T-cell (primary cell): ENCODE measurements at regions not wholly inside any gene's neighbourhood (a gene's known extent, or its start where the extent isn't known, plus 50 kb on each side); places are given as distances from the start of the nearest gene placed in this dataset.
A peak's percentile ranks its signal among the peaks of the same experiment; 100 is the strongest.

Experiments used
- ATAC-seq, 4 experiments: fragments of 200-7000 bp in 3 of 4; fragments of 150-1000 bp in 1 of 4; cut with Tn5 transposase; replicated peaks in 1 of 4; 1 replicate in 3 of 4; 2 replicates in 1 of 4; pipeline ENCODE4 v1.10.0; 2021; ENCODE audit warnings: moderate library complexity in 3 of 4, mild to moderate bottlenecking in 2 of 4, moderate number of reproducible peaks in 1 of 4
- CTCF ChIA-PET, 2 donors: fragments of 300-600 bp; sonication (Branson Sonifier 250); formaldehyde crosslinking; loops; one replicate each; lab custom pipeline; 2022; ENCODE audit warnings: antibody characterized with exemption in 2 of 2; lab: Charles Lee
- POLR2A ChIA-PET, 2 donors: fragments of 300-600 bp; sonication (Branson Sonifier 250); formaldehyde crosslinking; loops; one replicate each; lab custom pipeline; 2022; ENCODE audit warnings: antibody characterized with exemption in 2 of 2; lab: Charles Lee
- DNase-seq, 35 experiments: peaks; one replicate each; pipeline versions ENCODE4 v3.0.0 to v3.0.0-alpha.2; 2013 to 2023
- H3K27ac ChIP-seq: one replicate; pipeline ENCODE4 v1.5.1; 2013; ENCODE audit warnings: low read length
- H3K27me3 ChIP-seq, 2 experiments: replicated peaks in 1 of 2; 1 replicate in 1 of 2; 2 replicates in 1 of 2; pipeline versions ENCODE4 v1.6.1 to v1.7.0; 2013; ENCODE audit warnings: low read length in 1 of 2, mixed read lengths in 1 of 2; ENCODE audit not compliant: control insufficient read depth in 2 of 2, insufficient read depth in 2 of 2; ENCODE audit errors: extremely low read depth in 1 of 2
- H3K36me3 ChIP-seq, 2 donors: 1 replicate in 1 of 2; 2 replicates in 1 of 2; pipeline versions ENCODE4 v1.6.1 to v1.7.0; 2013; ENCODE audit warnings: low read length in 1 of 2; ENCODE audit not compliant: control insufficient read depth in 2 of 2, insufficient read depth in 1 of 2; ENCODE audit errors: extremely low read depth in 1 of 2
- H3K4me1 ChIP-seq, 2 experiments: 1 replicate in 1 of 2; 2 replicates in 1 of 2; pipeline versions ENCODE4 v1.6.1 to v1.7.0; 2013; ENCODE audit warnings: low read length in 2 of 2, mixed read lengths in 1 of 2; ENCODE audit not compliant: insufficient read depth in 2 of 2, control insufficient read depth in 1 of 2; ENCODE audit errors: extremely low read depth in 1 of 2
- H3K4me3 ChIP-seq, 2 donors: 1 replicate in 1 of 2; 2 replicates in 1 of 2; pipeline versions ENCODE4 v1.5.1 to v1.7.0; 2013; ENCODE audit warnings: mild to moderate bottlenecking in 2 of 2, low read length in 1 of 2, moderate library complexity in 1 of 2; ENCODE audit not compliant: control insufficient read depth in 1 of 2; ENCODE audit errors: extremely low read depth in 1 of 2
- H3K9me3 ChIP-seq: 2 replicates; pipeline ENCODE4 v1.7.0; 2013
- H3K27ac Mint-ChIP-seq, 2 donors: one replicate each; pipeline ENCODE4 v1.8.0; 2020 to 2021; ENCODE audit warnings: mild to moderate bottlenecking in 2 of 2, mixed read lengths in 2 of 2
- H3K27me3 Mint-ChIP-seq, 2 donors: one replicate each; pipeline ENCODE4 v1.8.0; 2021 to 2022; ENCODE audit warnings: mixed read lengths in 2 of 2
- H3K36me3 Mint-ChIP-seq: one replicate; pipeline ENCODE4 v1.8.0; 2021; ENCODE audit warnings: mixed read lengths
- H3K4me1 Mint-ChIP-seq, 3 donors: one replicate each; pipeline ENCODE4 v1.8.0; 2020 to 2022; ENCODE audit warnings: mixed read lengths in 3 of 3, mild to moderate bottlenecking in 1 of 3
- H3K4me3 Mint-ChIP-seq, 3 donors: one replicate each; pipeline ENCODE4 v1.8.0; 2020 to 2022; ENCODE audit warnings: mild to moderate bottlenecking in 3 of 3, mixed read lengths in 3 of 3, moderate library complexity in 3 of 3
- H3K9me3 Mint-ChIP-seq, 3 donors: one replicate each; pipeline ENCODE4 v1.8.0; 2020 to 2022; ENCODE audit warnings: mixed read lengths in 3 of 3
- WGBS: methylation state at CpG from one replicate; pipeline ENCODE4 v1.1.5; 2013; ENCODE audit warnings: missing lambda C conversion rate; ENCODE audit not compliant: insufficient coverage; 5-methylcytosine and 5-hydroxymethylcytosine counted together

GRCh38 chr10:53606981-53607380 is 834.4 kb upstream of the MBL2 start:
- no peaks in the 10 kb centered on the region for H3K4me1 ChIP-seq
- no peak for ATAC-seq
- no peak overlapping the region for H3K27ac ChIP-seq
- POLR2A ChIA-PET, result no interaction called here
- no peaks in the 10 kb centered on the region for H3K27me3 ChIP-seq
- no CpG with 5 or more reads among the region's 3 CpGs for WGBS
- no peaks in the 10 kb centered on the region for H3K36me3 ChIP-seq
- H3K4me3 ChIP-seq, result no peak overlapping the region
- H3K4me3 Mint-ChIP-seq, result no peak overlapping the region
- CTCF ChIA-PET, result no interaction called here
- no peaks in the 10 kb centered on the region for H3K4me1 Mint-ChIP-seq
- H3K9me3 ChIP-seq, result no peaks in the 10 kb centered on the region
- no peak for DNase-seq
- peaks cover 3 to 13% (median 11%) of the 10 kb centered on the region in 3 donors for H3K9me3 Mint-ChIP-seq
- H3K36me3 Mint-ChIP-seq, result no peaks in the 10 kb centered on the region
- H3K27me3 Mint-ChIP-seq, result no peaks in the 10 kb centered on the region
- no peak overlapping the region for H3K27ac Mint-ChIP-seq

- ATAC-seq (no peak), DNase-seq (peak in 1 of 35 experiments; percentile 2)
- H3K36me3 ChIP-seq, result no peaks in the 10 kb centered on the region
- no peaks in the 10 kb centered on the region for H3K4me1 ChIP-seq
- no peak overlapping the region for H3K27ac ChIP-seq
- H3K27me3 ChIP-seq, result no peaks in the 10 kb centered on the region
- 51% methylated on average over 5 of the region's 11 CpGs for WGBS
- Mint-ChIP-seq H3K9me3 (peaks cover 2 to 10% (median 8%) of the 10 kb centered on the region in 3 donors), H3K27me3 (no peaks in the 10 kb centered on the region), H3K4me3 (no peak overlapping the region), H3K4me1 (no peaks in the 10 kb centered on the region), H3K27ac (no peak overlapping the region), H3K36me3 (no peaks in the 10 kb centered on the region)
- H3K4me3 ChIP-seq, result no peak overlapping the region
- ChIA-PET POLR2A (no interaction called here), CTCF (no interaction called here)
- no peaks in the 10 kb centered on the region for H3K9me3 ChIP-seq
Measured at GRCh38 chr10:53601260-53601875, 828.8 kb upstream of the MBL2 start.

DNA sequence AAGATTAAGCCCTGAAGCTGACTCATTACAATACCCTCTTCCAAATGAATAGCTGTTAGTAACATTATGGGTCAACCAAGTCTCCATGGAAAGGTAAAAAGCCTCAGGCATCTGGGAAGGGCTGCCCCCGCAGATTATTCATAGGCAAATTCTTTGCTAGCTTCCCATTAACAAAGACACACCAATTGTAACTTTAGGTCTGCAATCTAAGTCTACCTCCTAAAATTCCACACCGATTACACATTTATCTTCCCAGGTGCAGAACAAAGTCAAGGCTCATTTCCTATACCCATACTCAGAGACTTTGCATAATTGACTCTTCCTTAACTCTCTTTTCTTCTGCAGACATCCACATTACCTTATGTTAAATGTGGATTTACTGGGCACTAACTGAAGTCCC is 826.3 kb upstream of the MBL2 start:
- Histone ChIP-seq H3K27ac (no peak overlapping the region), H3K4me1 (no peaks in the 10 kb centered on the region), H3K36me3 (no peaks in the 10 kb centered on the region), H3K9me3 (no peaks in the 10 kb centered on the region), H3K27me3 (no peaks in the 10 kb centered on the region), H3K4me3 (no peak overlapping the region)
- no peak overlapping the region for H3K4me3 Mint-ChIP-seq
- ChIA-PET CTCF (interaction anchor here in 1 of 2 donors (0.6 kb wide), 1 partner anchor 229 kb away, joined by 3 read pairs; no protein-coding TSS in a partner anchor), POLR2A (no interaction called here)
- no peaks in the 10 kb centered on the region for H3K36me3 Mint-ChIP-seq
- no peak for ATAC-seq
- WGBS, result 80% methylated on average over 1 of the region's 2 CpGs
- H3K9me3 Mint-ChIP-seq, result peaks cover 8 to 19% (median 9%) of the 10 kb centered on the region in 3 donors
- H3K27me3 Mint-ChIP-seq, result no peaks in the 10 kb centered on the region
- no peak for DNase-seq
- no peak overlapping the region for H3K27ac Mint-ChIP-seq
- H3K4me1 Mint-ChIP-seq, result no peaks in the 10 kb centered on the region

DNA sequence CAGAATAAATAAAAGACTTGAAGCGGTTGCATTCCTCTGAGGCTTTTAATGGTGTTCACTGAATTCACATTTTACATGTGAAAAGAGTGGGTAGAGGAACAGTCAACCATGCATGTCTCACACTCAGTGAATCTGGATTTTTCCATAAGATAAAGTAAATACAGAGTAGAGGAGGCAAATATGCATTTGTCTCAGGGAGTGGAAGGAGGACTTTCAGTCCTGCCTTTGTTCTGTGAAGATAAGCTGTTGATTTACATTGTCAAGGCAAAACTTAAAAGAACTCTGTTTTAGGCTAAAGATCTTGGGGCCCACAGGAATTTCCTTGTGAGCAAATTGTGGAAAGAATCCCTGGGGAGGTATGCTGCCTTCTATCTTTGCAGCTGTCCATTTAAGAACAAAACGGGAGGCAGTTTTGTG is 825.3 kb upstream of the MBL2 start:
- Mint-ChIP-seq H3K9me3 (peaks cover 9 to 17% (median 9%) of the 10 kb centered on the region in 3 donors), H3K4me1 (no peaks in the 10 kb centered on the region), H3K4me3 (no peak overlapping the region), H3K27me3 (no peaks in the 10 kb centered on the region), H3K27ac (no peak overlapping the region), H3K36me3 (no peaks in the 10 kb centered on the region)
- no peak overlapping the region for H3K4me3 ChIP-seq
- DNase-seq, result no peak
- WGBS, result no CpG with 5 or more reads among the region's 2 CpGs
- no peaks in the 10 kb centered on the region for H3K9me3 ChIP-seq
- H3K36me3 ChIP-seq, result no peaks in the 10 kb centered on the region
- POLR2A ChIA-PET, result no interaction called here
- no peaks in the 10 kb centered on the region for H3K4me1 ChIP-seq
- ATAC-seq, result no peak
- H3K27me3 ChIP-seq, result no peaks in the 10 kb centered on the region
- no peak overlapping the region for H3K27ac ChIP-seq
- CTCF ChIA-PET, result no interaction called here

DNA sequence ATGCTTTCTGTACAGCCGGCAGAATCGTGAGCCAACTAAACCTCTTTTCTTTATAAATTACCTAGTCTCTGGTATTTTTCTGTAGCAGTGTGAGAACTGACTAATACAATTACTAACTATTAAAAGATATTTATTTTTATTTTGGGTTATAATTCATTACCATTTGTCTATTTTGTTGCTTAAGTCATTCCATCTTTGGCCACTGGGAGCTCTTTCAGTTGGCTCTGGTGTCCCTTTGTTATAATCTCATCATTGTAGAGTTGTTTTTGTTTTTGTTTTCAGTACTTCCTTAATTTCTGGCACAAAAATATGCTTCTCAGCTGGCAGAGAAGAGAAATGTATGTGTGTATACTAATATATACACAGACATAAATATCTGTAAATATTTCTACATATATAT is 807.9 kb upstream of the MBL2 start:
- Mint-ChIP-seq H3K27ac (no peak overlapping the region), H3K4me3 (no peak overlapping the region), H3K36me3 (peaks cover 1% of the 10 kb centered on the region), H3K27me3 (no peaks in the 10 kb centered on the region), H3K9me3 (peaks cover 13 to 20% (median 13%) of the 10 kb centered on the region in 3 donors), H3K4me1 (no peaks in the 10 kb centered on the region)
- Histone ChIP-seq H3K4me3 (no peak overlapping the region), H3K36me3 (no peaks in the 10 kb centered on the region), H3K27me3 (no peaks in the 10 kb centered on the region), H3K9me3 (no peaks in the 10 kb centered on the region), H3K4me1 (no peaks in the 10 kb centered on the region), H3K27ac (no peak overlapping the region)
- POLR2A ChIA-PET, result no interaction called here
- no CpG with 5 or more reads among the region's 2 CpGs for WGBS
- CTCF ChIA-PET, result no interaction called here
- no peak for DNase-seq
- no peak for ATAC-seq

DNA sequence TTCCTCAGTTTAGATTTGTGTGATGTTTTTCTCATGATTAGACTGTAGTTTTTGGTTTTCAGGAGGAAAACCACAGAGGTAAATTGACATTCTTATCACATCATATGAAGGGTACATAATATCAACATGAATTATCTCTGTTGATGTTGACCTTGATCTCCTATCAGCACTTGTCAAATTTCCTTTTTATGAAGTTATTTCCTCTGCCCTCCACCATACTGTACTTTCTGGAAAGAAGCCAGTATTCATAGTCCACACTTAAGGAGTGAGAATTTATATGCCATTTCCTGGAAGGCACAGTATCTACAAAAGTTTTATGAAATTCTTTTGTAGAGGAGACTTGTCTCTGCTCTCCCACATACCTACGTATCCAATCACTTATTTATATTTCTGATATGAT is 807.2 kb upstream of the MBL2 start:
- Histone ChIP-seq H3K36me3 (no peaks in the 10 kb centered on the region), H3K9me3 (no peaks in the 10 kb centered on the region), H3K27ac (no peak overlapping the region), H3K4me1 (no peaks in the 10 kb centered on the region), H3K4me3 (no peak overlapping the region), H3K27me3 (no peaks in the 10 kb centered on the region)
- H3K27ac Mint-ChIP-seq, result no peak overlapping the region
- no peaks in the 10 kb centered on the region for H3K4me1 Mint-ChIP-seq
- ATAC-seq (no peak), DNase-seq (no peak)
- CTCF ChIA-PET, result no interaction called here
- H3K36me3 Mint-ChIP-seq, result peaks cover 3% of the 10 kb centered on the region
- no CpG with 5 or more reads among the region's 1 CpG for WGBS
- POLR2A ChIA-PET, result no interaction called here
- H3K4me3 Mint-ChIP-seq, result no peak overlapping the region
- no peaks in the 10 kb centered on the region for H3K27me3 Mint-ChIP-seq
- H3K9me3 Mint-ChIP-seq, result peaks cover 13 to 24% (median 16%) of the 10 kb centered on the region in 3 donors

GRCh38 chr10:53574024-53574423 is 801.4 kb upstream of the MBL2 start:
- CTCF ChIA-PET, result no interaction called here
- POLR2A ChIA-PET, result no interaction called here
- no peak for DNase-seq
- H3K27me3 ChIP-seq, result no peaks in the 10 kb centered on the region
- H3K9me3 ChIP-seq, result no peaks in the 10 kb centered on the region
- Mint-ChIP-seq H3K27ac (no peak overlapping the region), H3K9me3 (peaks cover 7 to 22% (median 11%) of the 10 kb centered on the region in 3 donors), H3K27me3 (no peaks in the 10 kb centered on the region), H3K36me3 (peaks cover 3% of the 10 kb centered on the region), H3K4me3 (no peak overlapping the region), H3K4me1 (no peaks in the 10 kb centered on the region)
- no peak overlapping the region for H3K27ac ChIP-seq
- ATAC-seq, result no peak
- no peaks in the 10 kb centered on the region for H3K4me1 ChIP-seq
- no peak overlapping the region for H3K4me3 ChIP-seq
- WGBS, result no CpG with 5 or more reads among the region's 3 CpGs
- H3K36me3 ChIP-seq, result no peaks in the 10 kb centered on the region
